ENCODE measurements at regions not wholly inside any gene's neighbourhood (a gene's known extent, or its start where the extent isn't known, plus 50 kb on each side); places are given as distances from the start of the nearest gene placed in this dataset.

DNA sequence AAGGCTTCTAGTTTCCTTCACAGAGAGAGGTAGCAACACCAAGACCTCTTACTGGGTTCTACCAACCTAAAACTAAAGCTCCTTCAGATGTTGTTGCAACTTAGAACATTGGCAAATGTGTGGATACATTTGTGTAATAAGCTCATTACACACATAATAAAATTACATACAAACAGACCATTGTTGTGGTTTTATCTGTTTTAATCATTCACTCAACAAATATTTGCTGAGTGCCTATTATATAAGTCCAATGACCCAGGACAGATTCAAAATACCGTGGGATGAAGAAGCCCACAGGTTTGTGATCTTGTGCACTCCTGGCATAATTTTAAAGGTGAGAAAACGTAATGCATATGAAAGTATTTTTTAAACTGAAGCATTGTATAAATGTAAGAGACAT is 160.4 kb upstream of the NPVF start:
- H3K4me3 ChIP-seq = no peak overlapping the region
- intact Hi-C loops (cut with DNase I; ENCODE audit: low total_unique reads) = loop anchor here (2.0 kb wide), 1 partner anchor 130 kb away; no protein-coding TSS in a partner anchor
- no peaks in the 10 kb centered on the region for H3K27me3 ChIP-seq
- H3K9me3 ChIP-seq = no peaks in the 10 kb centered on the region
- TF ChIP-seq, protein P1, sequence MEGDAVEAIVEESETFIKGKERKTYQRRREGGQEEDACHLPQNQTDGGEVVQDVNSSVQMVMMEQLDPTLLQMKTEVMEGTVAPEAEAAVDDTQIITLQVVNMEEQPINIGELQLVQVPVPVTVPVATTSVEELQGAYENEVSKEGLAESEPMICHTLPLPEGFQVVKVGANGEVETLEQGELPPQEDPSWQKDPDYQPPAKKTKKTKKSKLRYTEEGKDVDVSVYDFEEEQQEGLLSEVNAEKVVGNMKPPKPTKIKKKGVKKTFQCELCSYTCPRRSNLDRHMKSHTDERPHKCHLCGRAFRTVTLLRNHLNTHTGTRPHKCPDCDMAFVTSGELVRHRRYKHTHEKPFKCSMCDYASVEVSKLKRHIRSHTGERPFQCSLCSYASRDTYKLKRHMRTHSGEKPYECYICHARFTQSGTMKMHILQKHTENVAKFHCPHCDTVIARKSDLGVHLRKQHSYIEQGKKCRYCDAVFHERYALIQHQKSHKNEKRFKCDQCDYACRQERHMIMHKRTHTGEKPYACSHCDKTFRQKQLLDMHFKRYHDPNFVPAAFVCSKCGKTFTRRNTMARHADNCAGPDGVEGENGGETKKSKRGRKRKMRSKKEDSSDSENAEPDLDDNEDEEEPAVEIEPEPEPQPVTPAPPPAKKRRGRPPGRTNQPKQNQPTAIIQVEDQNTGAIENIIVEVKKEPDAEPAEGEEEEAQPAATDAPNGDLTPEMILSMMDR (IDR thresholded peaks at IDR 0.05) = no peak
- H3K27ac ChIP-seq = no peak overlapping the region
- peaks cover 0 to 23% (median 15%) of the 10 kb centered on the region in 4 donors for H3K4me1 ChIP-seq
- DNase-seq = no peak
- H3K36me3 ChIP-seq = no peaks in the 10 kb centered on the region

DNA sequence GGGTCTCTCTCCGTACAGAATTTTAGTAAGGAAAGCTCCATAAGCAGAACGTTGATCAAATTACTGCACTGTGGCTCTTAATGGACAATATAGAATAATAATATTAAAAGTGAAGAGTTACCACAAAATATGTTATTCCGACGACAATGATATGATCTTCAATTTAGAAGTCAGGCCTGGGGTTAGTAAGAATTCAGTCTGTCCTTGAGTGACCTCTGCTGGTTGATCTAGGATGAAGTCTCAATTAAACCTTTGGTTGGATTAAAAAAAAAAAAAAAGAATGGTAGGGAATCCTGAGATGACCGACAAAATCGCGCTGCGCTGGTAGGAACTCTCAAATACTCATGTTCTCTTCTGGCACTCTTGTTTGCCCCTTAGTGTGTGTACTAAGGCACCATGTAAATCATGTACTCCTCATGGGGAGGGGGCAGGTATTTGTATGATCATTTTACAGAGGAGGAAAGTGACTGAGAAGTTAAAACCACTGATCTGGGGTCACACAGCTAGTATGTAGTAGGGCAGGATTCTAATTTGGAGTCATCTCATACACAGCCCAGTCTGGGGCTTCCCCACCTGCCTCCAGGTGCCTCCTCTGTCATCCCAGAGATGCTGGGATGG is 161.3 kb upstream of the NPVF start:
- Histone ChIP-seq H3K27ac (no peak overlapping the region), H3K36me3 (no peaks in the 10 kb centered on the region), H3K4me3 (no peak overlapping the region), H3K4me1 (peaks cover 0 to 32% (median 14%) of the 10 kb centered on the region in 4 donors), H3K27me3 (no peaks in the 10 kb centered on the region), H3K9me3 (no peaks in the 10 kb centered on the region)
- intact Hi-C loops (cut with DNase I; ENCODE audit: low total_unique reads) = loop anchor here (2.0 to 10.0 kb wide), 3 partner anchors 131 to 1775 kb away; partner anchors contain the start of gene HOXA9
- no peak for DNase-seq
- TF ChIP-seq, protein P1 (IDR thresholded peaks at IDR 0.05) = peak; percentile 57 to 58

DNA sequence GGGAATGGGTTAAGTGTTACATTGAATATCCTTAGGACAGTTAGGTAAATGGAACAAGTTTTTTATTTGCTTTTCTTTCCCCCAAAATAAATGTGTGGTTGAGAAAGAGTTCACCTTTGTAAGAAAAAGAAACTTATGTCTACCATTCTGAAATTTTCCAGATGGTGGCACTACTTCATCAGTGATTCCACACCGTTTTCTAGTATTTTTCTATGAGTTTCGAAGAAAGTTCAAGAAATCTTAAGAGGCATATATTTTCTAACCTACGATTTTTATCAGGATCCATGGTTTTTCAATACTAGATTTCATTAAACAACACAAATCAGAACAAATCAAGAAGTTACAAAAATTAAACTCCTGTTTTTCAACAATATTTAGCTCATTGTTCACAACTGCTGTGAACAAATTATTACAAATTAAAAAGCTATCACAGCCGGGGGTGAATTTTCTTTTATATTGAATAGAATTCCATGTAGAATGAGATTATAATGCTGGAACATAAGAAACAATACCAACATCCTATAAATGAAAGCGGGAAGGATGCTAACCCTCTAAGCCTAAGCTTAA is 163.1 kb upstream of the NPVF start:
- peak overlapping the region; percentile 48 to 61 for H3K27ac ChIP-seq
- intact Hi-C loops (cut with DNase I; ENCODE audit: low total_unique reads) = loop anchor here (2.0 to 10.0 kb wide), 2 partner anchors 461 to 1773 kb away; partner anchors contain the start of gene HOXA9
- TF ChIP-seq, protein P1 (IDR thresholded peaks at IDR 0.05) = peak; percentile 60 to 78
- H3K4me3 ChIP-seq = no peak overlapping the region
- peaks cover 0 to 37% (median 8%) of the 10 kb centered on the region in 4 donors for H3K4me1 ChIP-seq
- H3K9me3 ChIP-seq = no peaks in the 10 kb centered on the region
- H3K36me3 ChIP-seq = no peaks in the 10 kb centered on the region
- DNase-seq = no peak
- no peaks in the 10 kb centered on the region for H3K27me3 ChIP-seq

DNA sequence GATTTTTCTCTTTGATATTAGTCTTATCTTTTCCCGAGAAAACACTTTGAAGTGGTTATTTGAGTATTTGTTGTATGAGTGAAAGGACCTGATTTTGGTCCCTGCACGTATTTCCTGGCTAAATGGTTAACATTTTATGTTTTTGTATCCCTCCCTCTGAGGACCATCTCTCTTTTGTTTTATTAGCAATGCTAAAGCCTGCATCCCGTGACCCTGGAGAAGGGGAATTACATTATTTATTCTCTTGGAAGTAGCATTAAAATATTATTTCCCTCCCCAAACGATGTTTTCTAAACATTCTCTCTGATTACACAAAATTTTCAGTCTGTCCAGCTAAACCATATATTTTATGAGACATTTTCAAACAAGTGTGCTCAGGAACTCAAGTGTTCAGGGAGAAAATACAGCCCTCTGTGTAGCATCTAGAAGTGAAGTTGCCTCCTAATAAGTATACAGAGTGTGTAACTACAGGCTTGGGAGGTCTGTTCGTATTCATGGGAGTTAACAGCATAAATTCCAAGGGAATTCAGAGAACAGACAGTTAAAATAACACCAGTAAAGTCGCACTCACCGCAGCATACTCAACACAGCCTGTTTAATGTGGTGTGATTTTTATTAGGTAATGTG is 163.8 kb upstream of the NPVF start:
- H3K4me3 ChIP-seq = no peak overlapping the region

DNA sequence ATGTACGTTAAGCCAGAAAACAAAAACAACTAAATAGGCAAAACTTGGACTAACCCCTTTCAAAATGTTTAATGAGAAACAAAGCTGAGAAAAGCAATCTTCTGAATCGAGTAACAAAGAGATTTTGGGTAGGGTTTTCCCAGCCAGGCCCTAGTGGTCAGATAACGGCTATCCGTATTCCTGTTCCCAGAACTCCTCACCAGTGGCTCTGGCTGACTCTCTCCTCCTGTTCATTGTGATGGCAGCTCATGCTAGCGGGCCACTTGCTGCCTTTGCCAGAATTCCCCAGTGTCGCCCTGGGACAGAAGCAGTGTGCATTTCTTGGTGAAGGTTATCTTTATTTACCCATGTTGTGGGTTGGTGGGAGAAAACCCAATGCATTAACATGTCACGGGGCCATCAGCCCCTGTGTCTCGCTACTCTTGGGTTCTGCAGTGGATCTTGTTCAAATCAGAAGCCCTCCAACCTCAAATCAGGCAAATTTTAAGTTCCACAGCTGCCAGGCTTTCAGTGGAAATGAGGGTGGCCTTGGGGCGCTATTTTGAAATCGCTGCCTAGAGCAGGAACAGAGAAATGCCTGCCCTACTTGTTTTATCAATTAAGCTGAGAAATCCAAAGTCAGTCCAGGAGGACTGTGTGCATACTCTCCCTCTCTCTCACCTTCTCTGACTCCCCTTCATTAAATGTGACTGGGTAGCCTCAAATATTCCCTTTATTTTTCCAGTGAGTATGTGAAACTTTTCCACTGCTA is 164.5 kb upstream of the NPVF start:
- peak in 1 of 2 donors; percentile 65 for DNase-seq
- H3K9me3 ChIP-seq = no peaks in the 10 kb centered on the region
- TF ChIP-seq, protein P1 (IDR thresholded peaks at IDR 0.05) = peak in 1 of 2 experiments; percentile 4
- peaks cover 0 to 37% (median 6%) of the 10 kb centered on the region in 4 donors for H3K4me1 ChIP-seq
- H3K36me3 ChIP-seq = no peaks in the 10 kb centered on the region
- H3K4me3 ChIP-seq = no peak overlapping the region
- H3K27me3 ChIP-seq = no peaks in the 10 kb centered on the region
- peak overlapping the region; percentile 48 to 61 for H3K27ac ChIP-seq
- intact Hi-C loops (cut with DNase I; ENCODE audit: low total_unique reads) = loop anchor here (2.0 to 10.0 kb wide), 2 partner anchors 172 to 1772 kb away; partner anchors contain the start of gene HOXA9

More for the DNA sequence above, 163.8 kb upstream of the NPVF start:
- Histone ChIP-seq H3K4me1 (peaks cover 0 to 37% (median 6%) of the 10 kb centered on the region in 4 donors), H3K27me3 (no peaks in the 10 kb centered on the region), H3K36me3 (no peaks in the 10 kb centered on the region), H3K9me3 (no peaks in the 10 kb centered on the region), H3K27ac (peak overlapping the region; percentile 48 to 61)
- TF ChIP-seq, protein P1 (IDR thresholded peaks at IDR 0.05) = no peak
- DNase-seq = no peak
- intact Hi-C loops (cut with DNase I; ENCODE audit: low total_unique reads) = loop anchor here (2.0 to 10.0 kb wide), 3 partner anchors 173 to 1773 kb away; partner anchors contain the start of gene HOXA9
